ENCODE measurements at regions not wholly inside any gene's neighbourhood (a gene's known extent, or its start where the extent isn't known, plus 50 kb on each side); places are given as distances from the start of the nearest gene placed in this dataset.

DNA sequence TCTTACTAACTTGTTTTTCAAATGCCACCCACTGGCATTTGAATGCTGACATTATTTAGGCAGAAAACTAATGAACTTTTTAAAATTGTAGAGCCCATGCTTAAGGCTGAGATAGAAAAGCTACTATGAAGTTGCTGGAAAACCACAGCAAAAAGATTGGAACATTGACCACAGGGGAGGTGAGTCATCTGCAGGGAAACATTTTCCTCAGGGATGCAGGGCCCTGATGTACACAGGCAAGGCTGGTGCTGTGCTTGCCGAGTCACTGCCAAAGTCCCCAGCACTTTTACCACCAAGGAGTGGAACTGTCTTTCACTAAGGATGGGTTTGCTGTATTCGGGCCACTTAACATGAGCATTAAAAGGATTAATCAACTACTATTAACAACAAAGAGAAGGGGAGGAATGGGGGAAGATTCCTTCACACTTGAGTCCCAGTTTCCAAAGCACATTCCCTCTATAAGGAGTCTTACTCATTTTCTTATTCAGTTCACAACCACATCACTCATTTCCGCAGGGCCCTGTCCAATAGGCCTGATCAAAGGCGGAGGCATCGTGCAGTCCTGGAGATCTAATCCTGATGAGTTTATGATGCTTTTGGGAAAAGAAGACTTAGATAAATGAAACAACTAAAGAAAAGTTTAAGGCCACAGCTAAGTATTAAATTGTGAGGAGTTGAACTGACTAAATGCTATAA lies 202.9 kb upstream of the NPY2R start:
- TF ChIP-seq POLR2A (IDR thresholded peaks at IDR 0.05) (no peak), EP300 (IDR thresholded peaks at IDR 0.05) (no peak), POLR2AphosphoS5 (IDR thresholded peaks at IDR 0.05) (no peak)
- TF ChIP-seq, protein P1, sequence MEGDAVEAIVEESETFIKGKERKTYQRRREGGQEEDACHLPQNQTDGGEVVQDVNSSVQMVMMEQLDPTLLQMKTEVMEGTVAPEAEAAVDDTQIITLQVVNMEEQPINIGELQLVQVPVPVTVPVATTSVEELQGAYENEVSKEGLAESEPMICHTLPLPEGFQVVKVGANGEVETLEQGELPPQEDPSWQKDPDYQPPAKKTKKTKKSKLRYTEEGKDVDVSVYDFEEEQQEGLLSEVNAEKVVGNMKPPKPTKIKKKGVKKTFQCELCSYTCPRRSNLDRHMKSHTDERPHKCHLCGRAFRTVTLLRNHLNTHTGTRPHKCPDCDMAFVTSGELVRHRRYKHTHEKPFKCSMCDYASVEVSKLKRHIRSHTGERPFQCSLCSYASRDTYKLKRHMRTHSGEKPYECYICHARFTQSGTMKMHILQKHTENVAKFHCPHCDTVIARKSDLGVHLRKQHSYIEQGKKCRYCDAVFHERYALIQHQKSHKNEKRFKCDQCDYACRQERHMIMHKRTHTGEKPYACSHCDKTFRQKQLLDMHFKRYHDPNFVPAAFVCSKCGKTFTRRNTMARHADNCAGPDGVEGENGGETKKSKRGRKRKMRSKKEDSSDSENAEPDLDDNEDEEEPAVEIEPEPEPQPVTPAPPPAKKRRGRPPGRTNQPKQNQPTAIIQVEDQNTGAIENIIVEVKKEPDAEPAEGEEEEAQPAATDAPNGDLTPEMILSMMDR (IDR thresholded peaks at IDR 0.05), result no peak
- Histone ChIP-seq H3K36me3 (no peaks in the 10 kb centered on the region), H3K27ac (no peak overlapping the region), H3K27me3 (no peaks in the 10 kb centered on the region), H3K4me1 (no peaks in the 10 kb centered on the region), H3K9me3 (no peaks in the 10 kb centered on the region), H3K4me3 (no peak overlapping the region)
- 68 to 70% methylated on average over 5 of the region's 5 CpGs for WGBS, 2 donors
- intact Hi-C loops (cut with DNase I), result no loop called here
- no peak for DNase-seq

DNA sequence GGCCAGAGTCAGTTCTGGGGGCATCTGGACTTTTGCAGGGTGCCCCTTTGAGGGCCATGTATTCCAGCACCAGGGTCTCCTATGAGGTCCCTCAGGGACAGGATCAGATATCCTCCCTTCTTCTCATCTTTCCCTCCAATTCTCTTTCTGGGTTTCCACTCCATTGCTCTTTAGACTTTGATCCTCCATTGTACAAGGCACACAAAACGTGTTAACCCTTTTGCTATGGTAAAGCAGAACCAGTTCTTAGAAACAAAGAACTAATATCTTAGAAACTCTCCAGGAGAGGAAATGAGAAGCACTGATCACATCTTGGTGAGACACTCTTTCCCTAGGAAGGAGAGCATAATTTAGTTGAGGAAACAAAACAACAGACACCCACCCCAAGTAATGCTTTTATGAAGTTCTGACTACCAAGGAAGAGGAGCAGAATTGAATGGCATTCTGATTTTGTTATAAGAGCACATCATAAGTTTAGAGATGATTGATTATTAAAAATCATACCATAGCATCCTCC lies 200.7 kb upstream of the NPY2R start:
- no peaks in the 10 kb centered on the region for H3K4me1 ChIP-seq
- no peaks in the 10 kb centered on the region for H3K36me3 ChIP-seq
- TF ChIP-seq POLR2A (IDR thresholded peaks at IDR 0.05) (no peak), POLR2AphosphoS5 (IDR thresholded peaks at IDR 0.05) (no peak), EP300 (IDR thresholded peaks at IDR 0.05) (no peak)
- TF ChIP-seq, protein P1 (IDR thresholded peaks at IDR 0.05), result no peak
- intact Hi-C loops (cut with DNase I), result no loop called here
- 26 to 52% methylated on average over 1 of the region's 1 CpG for WGBS, 2 donors
- H3K27ac ChIP-seq, result no peak overlapping the region
- H3K4me3 ChIP-seq, result no peak overlapping the region
- no peak for DNase-seq
- no peaks in the 10 kb centered on the region for H3K27me3 ChIP-seq
- no peaks in the 10 kb centered on the region for H3K9me3 ChIP-seq

DNA sequence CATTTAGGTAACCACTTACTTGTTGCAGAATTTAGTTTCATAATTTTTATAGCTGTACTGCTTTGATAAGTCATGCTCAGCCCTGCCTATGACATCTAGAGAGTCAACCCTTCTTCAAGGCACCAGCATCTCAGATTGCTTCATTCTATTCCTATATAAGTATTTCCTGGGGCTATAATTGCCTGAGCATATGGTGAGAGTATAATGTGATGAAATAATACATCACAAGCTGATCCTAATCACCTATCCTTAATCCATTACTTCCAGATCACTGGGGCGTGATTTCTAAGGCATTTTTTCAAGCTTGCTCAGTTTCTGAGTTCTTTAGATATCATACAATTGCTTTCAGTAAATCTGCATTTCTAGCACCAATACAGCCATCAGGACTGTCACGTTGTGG lies 200.0 kb upstream of the NPY2R start:
- intact Hi-C loops (cut with DNase I), result no loop called here
- TF ChIP-seq POLR2AphosphoS5 (IDR thresholded peaks at IDR 0.05), result no peak
- no peak for TF ChIP-seq EP300 (IDR thresholded peaks at IDR 0.05)
- TF ChIP-seq, protein P1 (IDR thresholded peaks at IDR 0.05), result no peak
- TF ChIP-seq POLR2A (IDR thresholded peaks at IDR 0.05), result no peak
- Histone ChIP-seq H3K4me3 (no peak overlapping the region), H3K4me1 (no peaks in the 10 kb centered on the region), H3K27ac (no peak overlapping the region), H3K36me3 (no peaks in the 10 kb centered on the region), H3K27me3 (no peaks in the 10 kb centered on the region), H3K9me3 (no peaks in the 10 kb centered on the region)
- 64 to 85% methylated on average over 2 of the region's 2 CpGs for WGBS, 2 donors
- no peak for DNase-seq

DNA sequence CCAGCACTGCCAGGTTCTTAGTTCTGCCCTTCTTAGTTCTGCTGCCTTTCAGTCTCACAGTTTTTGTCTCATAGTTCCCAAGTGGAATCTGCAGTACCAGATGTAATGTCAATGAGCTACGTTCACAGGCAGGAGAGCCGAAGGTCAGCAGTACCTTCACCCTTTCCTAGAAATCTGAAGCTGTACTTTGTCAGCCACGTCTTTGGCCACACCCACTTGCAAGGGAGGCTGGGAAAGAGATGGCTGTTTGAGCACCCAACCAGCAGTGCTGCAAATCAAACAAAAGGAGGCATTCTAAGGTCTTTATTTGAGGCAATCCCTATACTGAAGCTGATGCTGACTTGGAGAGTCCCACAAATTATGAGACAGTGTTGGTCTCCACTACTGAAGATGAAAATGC lies 199.1 kb upstream of the NPY2R start:
- WGBS, 2 donors, result 36 to 58% methylated on average over 3 of the region's 3 CpGs

More for the DNA sequence above, 199.1 kb upstream of the NPY2R start:
- no peaks in the 10 kb centered on the region for H3K4me1 ChIP-seq
- H3K9me3 ChIP-seq, result peaks cover 0 to 3% (median 0%) of the 10 kb centered on the region in 4 donors
- no peak overlapping the region for H3K27ac ChIP-seq
- H3K27me3 ChIP-seq, result no peaks in the 10 kb centered on the region
- no peak for DNase-seq
- no peak overlapping the region for H3K4me3 ChIP-seq
- no peak for TF ChIP-seq POLR2AphosphoS5 (IDR thresholded peaks at IDR 0.05)
- TF ChIP-seq, protein P1 (IDR thresholded peaks at IDR 0.05), result no peak
- no peak for TF ChIP-seq EP300 (IDR thresholded peaks at IDR 0.05)
- TF ChIP-seq POLR2A (IDR thresholded peaks at IDR 0.05), result no peak
- intact Hi-C loops (cut with DNase I), result no loop called here
- no peaks in the 10 kb centered on the region for H3K36me3 ChIP-seq
